GM12878 (cell line): ENCODE measurements at regions not wholly inside any gene's neighbourhood (a gene's known extent, or its start where the extent isn't known, plus 50 kb on each side); places are given as distances from the start of the nearest gene placed in this dataset.

ENCODE experiments used
- ATAC-seq: fragments of 200-7000 bp; cut with Tn5 transposase; 3 replicates; pipeline ENCODE4 v1.9.1; 2020; ENCODE audit warnings: mild to moderate bottlenecking, moderate library complexity
- BruUV-seq: library from RNA; stranded (reverse); fragments of 400-500 nt; replicated peaks from 2 replicates; lab custom pipeline; 2021; lab: Mats Ljungman, UMichigan
- CTCF ChIA-PET: fragments of 300-600 bp; sonication (Branson Sonifier 250); formaldehyde crosslinking; extraction: SDS; loops from one replicate; lab custom pipeline; 2021; ENCODE audit warnings: inconsistent platforms; lab: Yijun Ruan, JAX
- POLR2A ChIA-PET: fragments of 350-600 bp; formaldehyde crosslinking; extraction: SDS; loops from one replicate; lab custom pipeline; 2021; ENCODE audit warnings: inconsistent platforms; lab: Charles Lee
- RAD21 ChIA-PET: fragments of 300-600 bp; sonication (Branson Sonifier 250); formaldehyde crosslinking; loops from one replicate; lab custom pipeline; 2023; ENCODE audit warnings: antibody characterized with exemption; ENCODE audit not compliant: unreplicated experiment; lab: Charles Lee
- SMC1A ChIA-PET: fragments of 300-600 bp; sonication (Branson Sonifier 250); formaldehyde crosslinking; loops from one replicate; lab custom pipeline; 2023; ENCODE audit not compliant: unreplicated experiment, uncharacterized antibody; lab: Charles Lee
- DNase-seq: peaks from one replicate; pipeline ENCODE4 v3.0.0-alpha.2; 2011; ENCODE audit warnings: low read depth, low spot score
- FAIRE-seq: peaks from 3 replicates; lab custom pipeline; 2011; peaks lifted over from hg19 to GRCh38; lab: Jason Lieb, UNC
- H2AFZ ChIP-seq: 2 replicates; pipeline ENCODE4 v1.6.0; 2011; ENCODE audit warnings: low read depth, low read length, control low read depth; ENCODE audit not compliant: control insufficient read depth
- H3K27ac ChIP-seq: 2 replicates; pipeline ENCODE4 v1.5.1; 2011; ENCODE audit warnings: control low read depth; ENCODE audit not compliant: control insufficient read depth, insufficient read depth
- H3K27me3 ChIP-seq, 2 experiments: replicated peaks in 1 of 2; 2 replicates each; pipeline versions ENCODE4 v1.6.0 to v1.6.1; 2011; ENCODE audit warnings: low read length in 1 of 2; ENCODE audit not compliant: control insufficient read depth in 2 of 2, insufficient read depth in 2 of 2
- H3K36me3 ChIP-seq, 2 experiments: 2 replicates each; pipeline ENCODE4 v1.5.1; 2011; ENCODE audit warnings: low read length in 1 of 2; ENCODE audit not compliant: control insufficient read depth in 2 of 2, insufficient read depth in 2 of 2
- H3K4me1 ChIP-seq: 2 replicates; pipeline ENCODE4 v1.6.1; 2011; ENCODE audit warnings: mild to moderate bottlenecking, low read length, moderate library complexity, mixed read lengths; ENCODE audit not compliant: control insufficient read depth, insufficient read depth
- H3K4me2 ChIP-seq: 2 replicates; pipeline ENCODE4 v1.6.0; 2011; ENCODE audit warnings: control low read depth; ENCODE audit not compliant: control insufficient read depth, insufficient read depth
- H3K4me3 ChIP-seq: fragments of 200-600 bp; sonication (generic); 2 replicates; pipeline ENCODE4 v1.5.1; 2016
- H3K79me2 ChIP-seq: 2 replicates; pipeline ENCODE4 v1.6.0; 2011; ENCODE audit warnings: low read length; ENCODE audit not compliant: control insufficient read depth, insufficient read depth
- H3K9ac ChIP-seq: 2 replicates; pipeline ENCODE4 v1.8.0; 2011; ENCODE audit warnings: low read length, control low read depth, mixed read lengths; ENCODE audit not compliant: control insufficient read depth, insufficient read depth
- H3K9me3 ChIP-seq: replicated peaks from 3 replicates; pipeline ENCODE4 v1.5.1; 2011; ENCODE audit warnings: mild to moderate bottlenecking, low read length; ENCODE audit not compliant: control insufficient read depth, insufficient read depth
- H4K20me1 ChIP-seq: 2 replicates; pipeline ENCODE4 v1.6.0; 2011; ENCODE audit not compliant: control insufficient read depth, insufficient read depth
- EP300 ChIP-seq, 2 experiments: fragments of 150-350 bp in 1 of 2; IDR thresholded peaks; 2 replicates each; pipeline ENCODE4 v1.6.1; 2011 to 2012; ENCODE audit warnings: low read depth in 2 of 2, low read length in 2 of 2, borderline replicate concordance in 1 of 2, improper control_type of control experiment in 1 of 2, inconsistent platforms in 1 of 2; ENCODE audit not compliant: control insufficient read depth in 1 of 2
- RB1 ChIP-seq: fragments of 450-650 bp; formaldehyde crosslinking; IDR thresholded peaks from 2 replicates; pipeline ENCODE4 v1.6.1; 2017; ENCODE audit warnings: mild to moderate bottlenecking, borderline replicate concordance
- SREBF1 ChIP-seq: IDR thresholded peaks from 2 replicates; pipeline ENCODE4 v1.6.1; 2012; ENCODE audit warnings: mild to moderate bottlenecking, low read length
- SUPT20H ChIP-seq: IDR thresholded peaks from 2 replicates; pipeline ENCODE4 v1.6.1; 2011; ENCODE audit warnings: low read depth, mild to moderate bottlenecking, low read length, moderate library complexity, borderline replicate concordance; ENCODE audit not compliant: control insufficient read depth
- ZNF24 ChIP-seq: fragments of 450-650 bp; IDR thresholded peaks from 2 replicates; pipeline ENCODE4 v1.6.1; 2017; ENCODE audit warnings: antibody characterized with exemption, mild to moderate bottlenecking
- WGBS: methylation state at CpG from one replicate; pipeline ENCODE4 v1.1.6; 2016; ENCODE audit warnings: low lambda C conversion rate; ENCODE audit not compliant: insufficient replicate concordance, insufficient coverage; ENCODE audit errors: missing lambda C conversion rate; 5-methylcytosine and 5-hydroxymethylcytosine counted together
- in situ Hi-C: fragments of 300-500 bp; cut with MboI; formaldehyde crosslinking; loops from 9 replicates; pipeline ENCODE4 v1.14.3; 2018; ENCODE audit warnings: mixed read lengths
- intact Hi-C: fragments of 100-400 bp; cut with micrococcal nuclease; formaldehyde crosslinking; loops from one replicate; pipeline ENCODE4 v1.14.2; 2022; ENCODE audit not compliant: unreplicated experiment
- TF ChIP-seq, protein P1 (sequence below): fragments of 450-650 bp; formaldehyde crosslinking; IDR thresholded peaks from 2 replicates; pipeline ENCODE4 v1.4.0; 2022; ENCODE audit warnings: mild to moderate bottlenecking, moderate library complexity

GRCh38 chrX:142499992-142500391, 294.9 kb upstream of the MAGEC2 start:
- Histone ChIP-seq H3K36me3 (no peaks in the 10 kb centered on the region), H2AFZ (no peak overlapping the region), H3K79me2 (no peaks in the 10 kb centered on the region), H3K27ac (no peak overlapping the region), H3K27me3 (no peaks in the 10 kb centered on the region), H3K9ac (no peak overlapping the region), H4K20me1 (no peaks in the 10 kb centered on the region), H3K4me2 (no peak overlapping the region), H3K9me3 (no peaks in the 10 kb centered on the region), H3K4me1 (no peaks in the 10 kb centered on the region), H3K4me3 (no peak overlapping the region)
- CTCF ChIA-PET = no interaction called here
- in situ Hi-C loops = no loop called here
- ATAC-seq (no peak), DNase-seq (no peak), FAIRE-seq (no peak)
- POLR2A ChIA-PET = no interaction called here
- no TSS peak for BruUV-seq
- intact Hi-C loops = no loop called here
- RAD21 ChIA-PET = no interaction called here
- no peak for TF ChIP-seq RB1
- TF ChIP-seq EP300 (IDR thresholded peaks at IDR 0.05; ENCODE audit: borderline replicate concordance in 1 of 2, control insufficient read depth in 1 of 2, low read depth in 2 of 2, low read length in 2 of 2) = no peak
- TF ChIP-seq SREBF1 = no peak
- TF ChIP-seq, protein P1, sequence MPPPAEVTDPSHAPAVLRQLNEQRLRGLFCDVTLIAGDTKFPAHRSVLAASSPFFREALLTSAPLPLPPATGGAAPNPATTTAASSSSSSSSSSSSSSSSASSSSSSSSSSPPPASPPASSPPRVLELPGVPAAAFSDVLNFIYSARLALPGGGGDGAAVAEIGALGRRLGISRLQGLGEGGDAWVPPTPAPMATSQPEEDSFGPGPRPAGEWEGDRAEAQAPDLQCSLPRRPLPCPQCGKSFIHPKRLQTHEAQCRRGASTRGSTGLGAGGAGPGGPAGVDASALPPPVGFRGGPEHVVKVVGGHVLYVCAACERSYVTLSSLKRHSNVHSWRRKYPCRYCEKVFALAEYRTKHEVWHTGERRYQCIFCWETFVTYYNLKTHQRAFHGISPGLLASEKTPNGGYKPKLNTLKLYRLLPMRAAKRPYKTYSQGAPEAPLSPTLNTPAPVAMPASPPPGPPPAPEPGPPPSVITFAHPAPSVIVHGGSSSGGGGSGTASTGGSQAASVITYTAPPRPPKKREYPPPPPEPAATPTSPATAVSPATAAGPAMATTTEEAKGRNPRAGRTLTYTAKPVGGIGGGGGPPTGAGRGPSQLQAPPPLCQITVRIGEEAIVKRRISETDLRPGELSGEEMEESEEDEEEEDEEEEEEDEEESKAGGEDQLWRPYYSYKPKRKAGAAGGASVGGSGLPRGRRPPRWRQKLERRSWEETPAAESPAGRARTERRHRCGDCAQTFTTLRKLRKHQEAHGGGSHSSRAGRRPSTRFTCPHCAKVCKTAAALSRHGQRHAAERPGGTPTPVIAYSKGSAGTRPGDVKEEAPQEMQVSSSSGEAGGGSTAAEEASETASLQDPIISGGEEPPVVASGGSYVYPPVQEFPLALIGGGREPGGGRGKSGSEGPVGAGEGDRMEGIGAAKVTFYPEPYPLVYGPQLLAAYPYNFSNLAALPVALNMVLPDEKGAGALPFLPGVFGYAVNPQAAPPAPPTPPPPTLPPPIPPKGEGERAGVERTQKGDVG (CRISPR knock-in tag) = no peak
- no peak for TF ChIP-seq ZNF24
- no peak for TF ChIP-seq SUPT20H
- SMC1A ChIA-PET = no interaction called here
- WGBS = 74% methylated on average over 3 of the region's 3 CpGs
